ENCODE measurements at regions not wholly inside any gene's neighbourhood (a gene's known extent, or its start where the extent isn't known, plus 50 kb on each side); places are given as distances from the start of the nearest gene placed in this dataset.

DNA sequence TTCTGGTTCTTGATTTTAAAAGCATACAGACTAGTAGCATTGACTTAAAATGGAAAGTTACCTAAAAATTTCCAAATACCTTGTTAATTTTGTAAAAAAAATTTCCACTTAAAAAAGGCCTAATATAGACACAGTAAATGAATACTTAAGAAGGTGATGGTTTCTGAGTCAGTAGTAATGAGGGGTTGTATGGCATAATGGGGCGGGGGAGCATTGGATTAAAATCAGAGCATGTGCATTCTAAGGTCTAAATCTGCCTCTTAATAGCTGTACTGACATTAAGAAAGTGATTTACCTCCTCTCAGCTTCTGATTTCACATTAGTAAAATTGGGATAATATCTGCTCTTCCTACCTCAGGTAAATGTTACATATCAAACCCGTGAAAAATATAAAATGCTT is 446.5 kb downstream of the AASDHPPT start:
- Histone ChIP-seq H3K27ac (ENCODE audit: low read depth, low read length) (no peak overlapping the region), H3K79me2 (ENCODE audit: insufficient read depth, low read length) (no peaks in the 10 kb centered on the region), H4K20me1 (ENCODE audit: insufficient read depth) (no peaks in the 10 kb centered on the region), H3K4me1 (ENCODE audit: control insufficient read depth in 1 of 2, insufficient read depth in 2 of 2, low read length in 2 of 2) (no peaks in the 10 kb centered on the region), H2AFZ (ENCODE audit: low read depth, low read length, poor library complexity, severe bottlenecking) (no peak overlapping the region), H3K4me2 (ENCODE audit: low read length) (no peak overlapping the region), H3K4me3 (replicated peaks in 1 of 2; ENCODE audit: low read depth in 1 of 2, low read length in 2 of 2) (no peak overlapping the region), H3K27me3 (ENCODE audit: insufficient read depth, low read length) (no peaks in the 10 kb centered on the region), H3K9me3 (ENCODE audit: control insufficient read depth in 1 of 2, insufficient read depth in 1 of 2, low read depth in 1 of 2, low read length in 2 of 2) (no peaks in the 10 kb centered on the region), H3K9ac (ENCODE audit: low read length) (no peak overlapping the region), H3K9me2 (ENCODE audit: insufficient read depth) (no peaks in the 10 kb centered on the region), H3K36me3 (ENCODE audit: control insufficient read depth in 1 of 2, insufficient read depth in 2 of 2, low read length in 2 of 2) (no peaks in the 10 kb centered on the region)
- ChIA-PET RAD21 (ENCODE audit: low non-redundant PET in 1 of 2, low total read pairs in 2 of 2, uncharacterized antibody in 2 of 2, unreplicated experiment in 2 of 2) (no interaction called here), CTCF (no interaction called here), POLR2A (no interaction called here)
- no peak for DNase-seq (ENCODE audit: low read depth, low spot score)
- no peak for ATAC-seq
- BruUV-seq (replicated peaks), result no TSS peak
- TF ChIP-seq SP1 (IDR thresholded peaks at IDR 0.05; ENCODE audit: low read depth) (no peak), EZH2phosphoT487 (IDR thresholded peaks at IDR 0.05; ENCODE audit: borderline replicate concordance) (no peak), EGR1 (IDR thresholded peaks at IDR 0.05; ENCODE audit: low read depth) (no peak), ZFX (IDR thresholded peaks at IDR 0.05) (no peak), POLR2A (IDR thresholded peaks at IDR 0.05; ENCODE audit: borderline replicate concordance, extremely low read depth, insufficient read depth, insufficient read length) (no peak), CEBPB (IDR thresholded peaks at IDR 0.05; ENCODE audit: low read depth) (no peak), ELF1 (IDR thresholded peaks at IDR 0.05; ENCODE audit: borderline replicate concordance, low read depth) (no peak), SIN3A (IDR thresholded peaks at IDR 0.05; ENCODE audit: low read depth) (no peak), CTCF (IDR thresholded peaks at IDR 0.05 in 2 of 3, conservative IDR thresholded peaks at IDR 0.05 in 1 of 3; ENCODE audit: borderline replicate concordance in 1 of 3, insufficient read depth in 1 of 3, low read depth in 2 of 3, low read length in 2 of 3) (no peak)
- TF ChIP-seq, protein P1, sequence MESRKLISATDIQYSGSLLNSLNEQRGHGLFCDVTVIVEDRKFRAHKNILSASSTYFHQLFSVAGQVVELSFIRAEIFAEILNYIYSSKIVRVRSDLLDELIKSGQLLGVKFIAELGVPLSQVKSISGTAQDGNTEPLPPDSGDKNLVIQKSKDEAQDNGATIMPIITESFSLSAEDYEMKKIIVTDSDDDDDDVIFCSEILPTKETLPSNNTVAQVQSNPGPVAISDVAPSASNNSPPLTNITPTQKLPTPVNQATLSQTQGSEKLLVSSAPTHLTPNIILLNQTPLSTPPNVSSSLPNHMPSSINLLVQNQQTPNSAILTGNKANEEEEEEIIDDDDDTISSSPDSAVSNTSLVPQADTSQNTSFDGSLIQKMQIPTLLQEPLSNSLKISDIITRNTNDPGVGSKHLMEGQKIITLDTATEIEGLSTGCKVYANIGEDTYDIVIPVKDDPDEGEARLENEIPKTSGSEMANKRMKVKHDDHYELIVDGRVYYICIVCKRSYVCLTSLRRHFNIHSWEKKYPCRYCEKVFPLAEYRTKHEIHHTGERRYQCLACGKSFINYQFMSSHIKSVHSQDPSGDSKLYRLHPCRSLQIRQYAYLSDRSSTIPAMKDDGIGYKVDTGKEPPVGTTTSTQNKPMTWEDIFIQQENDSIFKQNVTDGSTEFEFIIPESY (IDR thresholded peaks at IDR 0.05; ENCODE audit: extremely low read depth, insufficient replicate concordance, low read length), result no peak
- intact Hi-C loops (cut with micrococcal nuclease), result no loop called here
